ENCODE measurements at regions not wholly inside any gene's neighbourhood (a gene's known extent, or its start where the extent isn't known, plus 50 kb on each side); places are given as distances from the start of the nearest gene placed in this dataset.

DNA sequence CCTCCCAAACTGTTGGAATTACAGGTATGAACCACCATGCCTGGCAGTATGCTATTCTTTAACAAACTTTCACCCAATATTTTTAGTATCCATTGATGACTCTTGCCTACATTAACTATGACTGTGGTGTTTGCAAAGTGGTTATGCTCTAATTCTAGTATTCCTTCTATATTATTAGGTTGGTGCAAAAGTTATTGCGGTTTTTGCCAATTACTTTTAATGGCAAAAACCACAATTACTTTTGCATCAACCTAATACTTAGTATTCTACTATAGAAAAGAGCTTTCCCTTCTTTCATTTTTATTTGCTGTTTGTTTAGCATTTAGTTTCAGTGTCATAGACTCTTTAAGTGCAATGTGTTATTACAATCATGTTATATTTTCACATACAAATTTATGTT, 760.6 kb downstream of the NR2F2 start:
- Mint-ChIP-seq H3K4me1 (no peaks in the 10 kb centered on the region), H3K4me3 (no peak overlapping the region), H3K27me3 (peaks cover 2% of the 10 kb centered on the region), H3K36me3 (no peaks in the 10 kb centered on the region), H3K9me3 (peaks cover 6% of the 10 kb centered on the region), H3K27ac (no peak overlapping the region)

DNA sequence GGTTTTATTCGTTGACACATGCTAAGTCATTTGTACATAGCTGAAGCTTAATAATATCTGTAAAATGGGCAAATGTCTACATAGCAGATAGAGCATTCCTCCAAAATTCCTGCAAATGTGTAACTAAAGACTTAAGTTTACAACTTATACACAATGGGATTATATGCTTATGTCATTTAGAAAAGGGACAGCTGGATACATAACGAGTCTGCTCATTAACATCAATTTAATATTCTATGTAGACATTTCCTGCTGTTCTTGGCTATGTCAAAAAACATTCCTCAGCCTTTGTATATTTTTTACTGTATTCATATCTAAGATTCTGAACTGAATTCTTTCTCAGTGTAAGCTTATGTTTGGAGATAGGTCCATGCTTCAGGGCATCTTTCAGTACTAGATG, 762.2 kb downstream of the NR2F2 start:
- Mint-ChIP-seq H3K27ac (no peak overlapping the region), H3K27me3 (peaks cover 2% of the 10 kb centered on the region), H3K9me3 (peaks cover 8% of the 10 kb centered on the region), H3K4me1 (no peaks in the 10 kb centered on the region), H3K4me3 (no peak overlapping the region), H3K36me3 (no peaks in the 10 kb centered on the region)

DNA sequence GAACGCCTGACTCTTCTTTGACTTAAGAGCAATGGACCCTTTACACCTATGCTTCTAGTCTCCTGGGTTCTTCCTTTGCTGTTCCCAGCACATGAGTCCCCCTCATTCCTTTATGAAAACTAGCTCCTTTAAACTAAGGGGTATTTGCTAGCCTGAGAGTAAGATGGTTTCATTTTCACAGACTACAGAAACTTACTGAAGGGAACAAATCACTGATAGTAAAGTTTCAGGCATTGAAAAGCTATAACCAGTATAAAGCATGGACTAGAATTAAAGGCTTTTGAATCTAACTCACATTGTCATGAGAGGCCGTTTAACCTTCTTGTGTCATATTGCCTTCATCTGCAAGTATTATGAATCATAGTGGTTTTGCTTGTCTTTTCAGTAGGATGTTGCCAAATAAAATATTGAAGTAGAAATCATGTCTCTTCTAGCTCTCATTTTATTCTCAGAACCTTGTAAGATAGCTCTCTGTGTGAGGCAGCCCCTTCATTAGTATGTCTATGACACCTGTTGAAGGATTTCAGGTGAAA, 765.9 kb downstream of the NR2F2 start:
- H3K4me3 Mint-ChIP-seq: no peak overlapping the region
- H3K9me3 Mint-ChIP-seq: peaks cover 28% of the 10 kb centered on the region
- H3K4me1 Mint-ChIP-seq: no peaks in the 10 kb centered on the region
- H3K27ac Mint-ChIP-seq: no peak overlapping the region
- no peaks in the 10 kb centered on the region for H3K36me3 Mint-ChIP-seq
- H3K27me3 Mint-ChIP-seq: peaks cover 2% of the 10 kb centered on the region

DNA sequence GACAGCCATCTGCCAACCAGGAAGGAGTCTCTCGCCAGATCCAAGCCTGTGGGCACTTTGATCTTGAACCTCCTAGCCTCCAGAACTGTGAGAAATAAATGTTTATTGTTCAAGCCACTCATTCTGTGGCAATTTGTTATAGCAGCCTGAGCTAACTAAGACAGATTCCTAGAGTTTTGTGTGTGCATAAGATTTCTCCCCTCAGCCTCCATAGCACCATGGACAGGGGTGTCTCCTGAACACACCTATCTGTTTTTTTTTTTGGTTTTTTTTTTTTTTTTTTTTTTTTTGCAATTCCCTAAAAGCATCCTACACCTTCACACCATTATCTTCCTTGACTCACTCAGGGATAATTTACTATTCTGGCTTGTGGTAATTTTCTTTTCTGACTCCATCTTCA, 768.5 kb downstream of the NR2F2 start:
- Mint-ChIP-seq H3K27me3 (no peaks in the 10 kb centered on the region), H3K9me3 (peaks cover 30% of the 10 kb centered on the region), H3K4me3 (no peak overlapping the region), H3K36me3 (no peaks in the 10 kb centered on the region), H3K4me1 (no peaks in the 10 kb centered on the region), H3K27ac (no peak overlapping the region)

DNA sequence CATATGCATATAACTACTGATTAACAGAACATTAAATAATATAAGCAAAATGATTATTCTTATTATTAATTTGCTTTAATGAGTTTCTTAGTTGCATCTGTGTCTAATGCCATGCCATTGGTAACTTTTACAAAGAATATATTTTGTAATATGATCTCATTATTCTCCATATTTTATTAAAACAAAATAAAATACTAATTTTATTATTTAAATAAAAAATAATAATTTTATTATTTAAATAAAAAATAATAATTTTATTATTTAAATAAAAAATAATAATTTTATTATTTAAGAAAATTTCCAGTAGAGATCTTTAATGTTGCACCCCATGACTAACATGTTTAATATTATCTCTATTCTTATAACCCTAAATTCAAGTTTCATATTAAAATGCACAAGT, 771.1 kb downstream of the NR2F2 start:
- Mint-ChIP-seq H3K4me1 (no peaks in the 10 kb centered on the region), H3K36me3 (no peaks in the 10 kb centered on the region), H3K27ac (no peak overlapping the region), H3K27me3 (no peaks in the 10 kb centered on the region), H3K9me3 (peaks cover 32% of the 10 kb centered on the region), H3K4me3 (no peak overlapping the region)

DNA sequence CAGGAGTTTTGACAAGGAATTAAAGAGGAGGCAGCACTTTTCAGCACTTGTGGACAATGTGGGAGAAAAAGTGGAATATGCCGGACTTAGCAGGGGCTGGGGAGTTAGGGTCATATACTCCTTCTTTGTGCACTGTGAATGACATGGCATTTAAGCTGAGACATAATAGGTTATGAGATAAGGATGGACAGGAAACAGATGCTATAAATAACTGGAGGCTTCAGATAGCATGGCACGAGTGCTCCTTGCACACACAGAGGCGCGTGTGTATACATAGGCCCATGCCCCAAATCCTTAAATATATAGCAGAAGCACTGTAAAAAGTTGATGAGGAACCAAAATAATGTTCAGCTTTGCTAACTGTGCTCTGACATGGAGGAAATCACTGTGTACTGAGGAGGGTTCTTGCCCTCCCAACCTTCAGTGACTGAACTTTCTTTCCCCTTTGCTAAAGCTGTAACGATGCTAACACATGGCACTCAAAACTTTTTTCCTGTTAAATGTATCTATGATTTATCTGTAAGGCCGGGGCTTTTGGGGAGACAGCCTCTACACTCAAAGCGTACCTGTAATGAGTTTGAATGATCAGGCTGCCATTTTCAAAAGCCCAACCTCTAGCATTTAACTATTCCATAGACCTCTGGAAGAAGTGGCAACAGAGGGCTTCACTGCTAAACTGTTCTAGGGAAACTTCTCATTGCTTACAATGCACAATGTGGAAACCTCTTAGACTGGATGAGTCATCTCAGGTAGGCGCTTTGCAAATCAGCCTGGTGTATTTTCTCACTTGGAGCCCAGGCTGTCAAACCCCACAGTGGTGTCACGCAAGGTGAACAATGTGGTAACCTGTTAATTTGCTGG, 784.6 kb downstream of the NR2F2 start:
- Mint-ChIP-seq H3K27me3 (no peaks in the 10 kb centered on the region), H3K9me3 (peaks cover 10% of the 10 kb centered on the region), H3K4me1 (no peaks in the 10 kb centered on the region), H3K36me3 (no peaks in the 10 kb centered on the region), H3K27ac (no peak overlapping the region), H3K4me3 (no peak overlapping the region)

DNA sequence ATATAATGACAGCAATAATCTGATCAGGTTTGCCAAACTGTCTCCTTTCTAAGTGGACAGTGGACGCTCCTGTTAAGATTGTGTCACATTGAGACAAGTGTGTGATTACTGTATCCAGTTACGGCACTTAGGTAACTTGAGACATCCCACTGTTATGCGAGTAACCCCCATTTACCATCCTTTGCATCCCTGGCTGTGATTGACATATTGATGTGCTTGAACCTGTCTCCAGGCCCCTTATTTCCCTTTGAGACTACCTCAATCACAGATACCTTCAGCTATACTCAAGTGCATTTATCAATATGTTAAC, 785.2 kb downstream of the NR2F2 start:
- Mint-ChIP-seq H3K27me3 (no peaks in the 10 kb centered on the region), H3K9me3 (peaks cover 14% of the 10 kb centered on the region), H3K4me3 (no peak overlapping the region), H3K36me3 (no peaks in the 10 kb centered on the region), H3K4me1 (no peaks in the 10 kb centered on the region), H3K27ac (no peak overlapping the region)

DNA sequence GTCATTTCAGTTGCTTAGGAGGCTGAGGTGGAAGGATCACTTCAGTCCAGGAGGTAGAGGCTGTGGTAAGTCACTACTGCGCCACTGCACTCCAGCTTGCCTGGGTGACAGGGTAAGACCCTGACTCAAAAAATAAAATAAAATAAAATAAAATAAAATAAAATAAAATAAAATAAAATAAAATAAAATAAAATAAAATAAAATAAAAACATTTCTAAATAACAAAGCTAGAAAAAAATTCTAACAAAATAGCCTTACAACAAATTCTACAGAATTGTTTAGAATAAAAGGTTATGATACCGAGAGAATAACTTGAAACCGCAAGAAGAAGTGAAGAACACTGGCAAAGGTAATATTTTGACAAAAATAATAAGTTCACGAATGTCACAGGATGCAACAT, 794.3 kb downstream of the NR2F2 start:
- Mint-ChIP-seq H3K27me3 (no peaks in the 10 kb centered on the region), H3K36me3 (no peaks in the 10 kb centered on the region), H3K4me3 (no peak overlapping the region), H3K4me1 (no peaks in the 10 kb centered on the region), H3K9me3 (peaks cover 6% of the 10 kb centered on the region), H3K27ac (no peak overlapping the region)

DNA sequence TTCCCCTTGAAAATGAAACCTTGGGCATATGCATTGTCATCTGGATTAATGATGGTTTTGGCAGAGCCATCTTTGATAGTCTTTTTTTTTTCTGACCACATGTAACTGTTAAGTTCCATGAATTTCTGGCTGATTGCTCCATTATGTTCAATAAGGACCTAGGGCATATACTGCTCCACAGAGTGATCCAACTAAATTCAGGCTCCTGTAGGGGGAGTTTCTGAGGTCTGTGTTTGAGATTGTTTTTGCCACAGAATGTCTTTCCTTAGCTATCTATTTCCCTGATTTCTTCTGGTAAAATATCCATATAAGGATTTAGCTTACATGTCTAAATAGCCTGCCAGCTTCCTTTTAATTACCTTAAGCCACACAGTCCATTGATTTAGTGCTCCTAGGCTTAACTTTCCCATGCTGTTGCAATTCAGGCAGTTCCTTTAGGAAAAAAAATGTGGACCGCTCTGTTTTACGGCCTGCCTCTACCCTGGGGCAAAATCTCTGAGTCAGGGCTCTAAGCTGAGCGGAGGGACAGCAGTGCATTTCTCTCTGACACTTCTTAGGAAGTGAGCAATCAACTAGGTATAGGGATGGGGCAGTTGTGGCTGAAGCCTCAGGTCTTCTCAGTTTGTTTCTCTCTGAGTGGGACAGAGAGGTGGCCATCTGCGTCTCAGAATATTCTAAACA, 796.2 kb downstream of the NR2F2 start:
- Mint-ChIP-seq H3K27me3 (peaks cover 1% of the 10 kb centered on the region), H3K4me3 (no peak overlapping the region), H3K9me3 (peaks cover 6% of the 10 kb centered on the region), H3K36me3 (no peaks in the 10 kb centered on the region), H3K4me1 (no peaks in the 10 kb centered on the region), H3K27ac (no peak overlapping the region)

DNA sequence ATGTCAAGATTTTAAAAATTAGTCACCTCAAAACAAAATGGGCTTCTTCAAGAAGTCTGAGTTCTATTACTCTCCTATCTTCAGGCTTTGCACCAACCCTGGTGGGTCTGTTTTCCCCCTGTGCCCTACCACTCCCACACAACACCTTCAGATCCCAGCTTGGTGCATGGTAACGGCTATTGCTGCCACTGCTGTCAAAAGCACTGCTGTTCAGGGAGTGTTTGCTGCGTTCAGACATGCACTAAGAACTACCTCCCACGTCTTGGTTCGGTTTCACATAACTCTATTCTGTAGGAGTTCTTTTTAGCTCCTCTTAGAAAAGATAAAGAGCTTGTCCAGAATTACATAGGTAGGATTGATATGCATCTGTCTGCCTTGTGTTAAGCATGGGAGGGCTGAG, 799.2 kb downstream of the NR2F2 start:
- H3K4me1 Mint-ChIP-seq: no peaks in the 10 kb centered on the region

DNA sequence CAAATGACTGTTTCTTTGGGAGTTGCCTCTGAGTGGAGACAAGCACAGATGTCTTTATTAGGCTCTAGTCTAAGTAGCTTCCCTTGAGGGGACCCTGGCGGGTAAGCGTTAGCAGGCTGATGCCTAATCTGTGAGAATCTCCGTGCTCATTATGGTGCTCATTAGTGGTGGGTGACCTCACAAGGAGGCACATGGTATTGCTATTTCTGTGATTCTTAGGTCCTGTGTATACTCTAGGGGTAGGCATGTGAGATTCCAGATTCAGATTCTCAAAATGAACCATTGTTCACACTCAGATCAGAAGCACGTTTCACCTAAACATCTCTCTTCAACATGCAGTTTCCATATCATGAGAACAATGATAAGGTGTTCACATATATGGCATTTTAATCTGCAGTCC, 809.7 kb downstream of the NR2F2 start:
- Mint-ChIP-seq H3K4me3 (no peak overlapping the region), H3K36me3 (no peaks in the 10 kb centered on the region), H3K4me1 (no peaks in the 10 kb centered on the region), H3K27ac (no peak overlapping the region), H3K27me3 (peaks cover 2% of the 10 kb centered on the region), H3K9me3 (peaks cover 5% of the 10 kb centered on the region)

More for the DNA sequence above, 799.2 kb downstream of the NR2F2 start:
- peaks cover 1% of the 10 kb centered on the region for H3K27me3 Mint-ChIP-seq
- H3K27ac Mint-ChIP-seq: no peak overlapping the region
- no peaks in the 10 kb centered on the region for H3K36me3 Mint-ChIP-seq
- no peak overlapping the region for H3K4me3 Mint-ChIP-seq
- H3K9me3 Mint-ChIP-seq: peaks cover 14% of the 10 kb centered on the region

DNA sequence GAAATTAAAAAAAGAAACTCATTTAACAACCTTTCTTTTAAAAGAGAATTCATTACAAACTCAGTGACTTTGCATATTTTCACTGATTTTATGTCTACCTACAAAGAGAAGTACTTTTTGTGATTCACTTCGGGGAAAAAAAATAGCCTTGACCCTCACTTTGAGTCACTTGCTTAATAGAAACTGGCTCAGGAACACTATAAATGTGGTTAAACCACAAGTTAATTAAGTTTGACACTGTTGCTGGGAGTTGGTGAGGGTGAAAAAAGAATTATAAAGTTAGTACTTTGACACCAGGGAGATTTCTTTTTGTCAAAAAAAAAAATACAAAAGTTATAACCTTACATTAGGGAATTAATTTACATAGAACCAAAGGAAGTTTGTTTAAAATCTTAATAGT, 810.9 kb downstream of the NR2F2 start:
- H3K4me1 Mint-ChIP-seq: no peaks in the 10 kb centered on the region
- H3K9me3 Mint-ChIP-seq: no peaks in the 10 kb centered on the region
- H3K27me3 Mint-ChIP-seq: peaks cover 2% of the 10 kb centered on the region
- H3K36me3 Mint-ChIP-seq: no peaks in the 10 kb centered on the region
- H3K4me3 Mint-ChIP-seq: no peak overlapping the region
- H3K27ac Mint-ChIP-seq: no peak overlapping the region

DNA sequence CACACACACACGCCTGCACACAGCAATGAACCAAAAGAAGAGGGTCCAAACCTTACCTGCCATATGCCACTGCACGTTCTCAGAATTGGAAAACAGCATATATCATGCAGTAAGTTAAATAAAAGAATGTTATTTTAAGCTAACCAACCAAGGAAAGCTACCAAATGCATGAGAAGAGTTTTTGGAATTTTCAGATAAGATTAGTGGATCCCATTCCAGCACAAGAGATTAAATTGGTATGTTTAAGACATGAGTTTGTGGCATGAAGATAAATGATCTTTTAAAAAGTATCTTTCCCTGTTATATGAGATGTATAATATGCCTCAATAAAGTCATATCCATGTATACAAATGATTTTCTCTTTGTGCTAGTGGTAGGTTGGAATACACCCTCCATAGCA, 811.4 kb downstream of the NR2F2 start:
- H3K4me1 Mint-ChIP-seq: no peaks in the 10 kb centered on the region
- no peak overlapping the region for H3K27ac Mint-ChIP-seq
- H3K36me3 Mint-ChIP-seq: no peaks in the 10 kb centered on the region
- H3K4me3 Mint-ChIP-seq: no peak overlapping the region
- peaks cover 2% of the 10 kb centered on the region for H3K27me3 Mint-ChIP-seq
- no peaks in the 10 kb centered on the region for H3K9me3 Mint-ChIP-seq

DNA sequence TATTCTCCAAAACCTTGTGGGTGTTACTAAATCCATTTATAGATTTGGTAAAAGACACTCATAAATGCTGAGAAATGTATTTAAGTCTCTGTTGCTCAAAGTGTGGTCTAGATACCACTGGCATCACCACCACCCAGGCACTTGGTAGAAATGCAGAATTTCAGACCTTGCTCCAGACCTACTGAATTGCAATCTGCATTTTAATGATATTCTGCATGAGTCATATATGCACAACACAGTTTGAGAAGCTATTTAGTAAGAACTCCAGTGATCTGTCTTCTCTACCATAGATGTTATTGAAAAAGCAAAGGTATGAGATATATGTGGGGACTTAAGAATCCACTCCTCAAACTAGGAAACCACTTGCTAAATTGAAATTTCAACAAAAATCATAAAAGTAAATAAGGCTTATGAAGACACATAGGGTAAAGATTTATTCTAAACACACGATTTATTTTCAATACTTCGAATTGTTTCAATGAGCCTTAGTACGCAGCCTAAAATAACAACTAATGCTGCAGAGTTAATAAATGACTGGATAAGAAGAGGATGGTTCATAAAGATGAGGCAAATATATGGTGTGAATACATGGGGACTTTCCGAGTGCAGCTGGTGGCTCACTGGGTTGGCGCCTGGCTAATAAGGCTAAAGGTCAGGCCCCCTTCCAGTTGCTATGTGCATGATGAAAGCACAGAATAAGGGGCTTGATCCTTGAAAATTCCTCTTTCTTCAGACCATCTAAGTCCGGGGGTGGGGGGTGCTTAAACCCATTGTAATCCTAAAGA, 813.3 kb downstream of the NR2F2 start:
- Mint-ChIP-seq H3K9me3 (no peaks in the 10 kb centered on the region), H3K27ac (no peak overlapping the region), H3K36me3 (no peaks in the 10 kb centered on the region), H3K4me3 (no peak overlapping the region), H3K4me1 (no peaks in the 10 kb centered on the region), H3K27me3 (peaks cover 2% of the 10 kb centered on the region)

DNA sequence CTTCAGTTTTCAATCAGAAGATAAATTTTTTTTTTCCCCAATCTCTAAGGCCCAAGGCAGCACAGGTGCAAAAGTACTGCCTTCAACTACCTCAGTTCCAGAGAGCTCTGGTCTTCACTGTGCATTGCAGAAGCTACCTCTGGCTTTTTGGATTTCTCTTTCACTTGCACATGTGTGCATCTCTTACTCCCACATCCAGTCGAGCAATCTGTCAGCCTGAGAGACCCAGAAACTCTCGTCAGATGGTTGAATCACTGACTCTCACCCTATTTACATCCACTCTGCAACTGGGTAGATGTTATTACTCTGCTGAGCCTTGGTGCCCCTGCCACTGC, 813.8 kb downstream of the NR2F2 start:
- Mint-ChIP-seq H3K4me3 (no peak overlapping the region), H3K9me3 (no peaks in the 10 kb centered on the region), H3K4me1 (no peaks in the 10 kb centered on the region), H3K36me3 (no peaks in the 10 kb centered on the region), H3K27me3 (peaks cover 2% of the 10 kb centered on the region), H3K27ac (no peak overlapping the region)

Measured in activated naive CD4-positive, alpha-beta T cell treated with anti-CD3 and anti-CD28 coated beads, Interleukin-2, amount 50 U/mL, for 24 hours (primary cell).